ENCODE measurements at regions not wholly inside any gene's neighbourhood (a gene's known extent, or its start where the extent isn't known, plus 50 kb on each side); places are given as distances from the start of the nearest gene placed in this dataset.

DNA sequence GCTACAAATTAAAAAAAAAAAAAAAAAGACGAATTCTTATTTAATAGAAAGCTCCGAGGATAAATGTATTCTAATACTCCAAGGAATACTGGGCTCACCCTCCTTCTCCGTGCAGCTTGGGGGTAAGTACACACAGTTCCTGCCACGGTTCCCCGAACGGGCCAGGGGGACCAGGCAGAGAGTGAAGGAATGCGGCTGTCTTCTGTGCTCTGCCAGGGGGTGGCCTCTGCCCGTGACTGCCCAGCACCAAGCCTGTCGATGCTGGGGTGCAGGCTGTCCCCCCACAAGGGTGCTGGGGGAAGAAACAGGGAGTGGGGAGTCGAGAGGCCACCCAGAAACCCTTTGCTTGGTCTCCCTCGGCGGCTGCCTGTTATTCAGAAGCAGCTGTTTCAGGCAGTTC is 410.1 kb upstream of the IRX1 start:
- TF ChIP-seq CTCF (IDR thresholded peaks at IDR 0.05) (no peak), EP300 (IDR thresholded peaks at IDR 0.05) (no peak), CEBPB (IDR thresholded peaks at IDR 0.05) (no peak), NR3C1 (IDR thresholded peaks at IDR 0.05) (no peak), SREBF2 (IDR thresholded peaks at IDR 0.05) (no peak), POLR2A (IDR thresholded peaks at IDR 0.05; ENCODE audit: low read length) (no peak), ESRRA (IDR thresholded peaks at IDR 0.05; ENCODE audit: borderline replicate concordance, low read length) (no peak), MAX (IDR thresholded peaks at IDR 0.05) (no peak), SMC3 (IDR thresholded peaks at IDR 0.05) (no peak), MYC (IDR thresholded peaks at IDR 0.05; ENCODE audit: borderline replicate concordance, low read length) (no peak)

Data from A549 (cell line).